GM21360 (cell line): ENCODE measurements at regions not wholly inside any gene's neighbourhood (a gene's known extent, or its start where the extent isn't known, plus 50 kb on each side); places are given as distances from the start of the nearest gene placed in this dataset.
A peak's percentile ranks its signal among the peaks of the same experiment; 100 is the strongest.

Experiments
- ATAC-seq: cut with Tn5 transposase; IDR thresholded peaks from one replicate; pipeline ENCODE4 v1.9.1; 2021; ENCODE audit warnings: mild to moderate bottlenecking, moderate library complexity; ENCODE audit not compliant: unreplicated experiment

DNA sequence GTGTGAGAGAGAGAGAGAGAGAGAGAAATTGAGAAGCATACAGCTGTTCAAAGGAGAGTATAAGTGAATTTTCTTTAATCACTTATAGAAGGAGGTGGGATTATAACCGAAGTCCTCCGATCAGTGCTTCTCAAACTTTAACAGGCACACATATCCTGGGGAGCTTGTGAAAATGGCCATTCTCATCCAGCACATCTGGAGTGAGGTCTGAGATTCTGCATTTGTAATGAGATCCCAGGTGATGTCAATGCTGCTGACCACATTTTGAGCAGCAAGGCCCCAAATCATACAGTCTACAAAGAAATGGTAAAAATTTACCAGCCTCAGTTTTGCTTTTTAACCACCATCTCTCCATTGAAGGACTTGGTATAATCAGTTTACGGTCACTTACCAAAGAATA, 219.0 kb downstream of the PTEN start:
- ATAC-seq: peak; percentile 13

DNA sequence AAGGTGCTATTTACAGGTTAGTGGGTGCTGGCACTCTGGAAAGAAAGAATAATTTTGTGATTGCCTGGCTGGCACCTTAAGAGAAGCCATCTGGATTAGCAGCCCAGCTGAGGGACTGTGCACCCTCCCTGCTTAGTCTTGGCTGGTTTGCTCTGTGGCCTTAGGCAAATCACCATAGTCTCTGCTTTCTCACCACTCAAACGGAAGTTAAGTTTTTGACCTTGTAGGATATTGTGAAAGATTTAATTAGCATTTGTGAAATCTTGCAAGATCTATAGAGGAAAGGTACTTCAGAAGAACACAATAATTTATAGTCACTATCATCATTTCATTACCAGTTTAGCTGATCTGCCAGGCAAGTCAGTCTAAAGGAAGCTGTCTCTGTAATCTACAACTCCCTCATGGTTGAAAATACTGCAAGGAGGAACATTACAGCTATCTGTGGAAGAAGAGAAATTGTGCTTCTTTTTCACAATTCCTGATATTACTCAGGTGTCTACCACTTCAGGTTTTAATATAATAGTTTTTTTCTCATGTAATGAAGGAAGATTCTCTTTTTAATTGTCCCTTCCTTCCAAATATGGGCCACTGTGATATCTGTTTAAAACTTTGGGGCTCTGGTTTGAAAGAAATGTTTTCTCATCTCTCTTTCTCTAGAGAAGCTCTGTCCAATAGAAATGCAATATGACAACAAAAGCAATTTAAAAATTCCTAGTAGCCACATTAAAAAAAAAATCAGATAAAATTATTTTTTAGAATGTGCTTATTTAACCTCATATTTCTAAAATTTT, 219.6 kb downstream of the PTEN start:
- peak; percentile 72 for ATAC-seq

DNA sequence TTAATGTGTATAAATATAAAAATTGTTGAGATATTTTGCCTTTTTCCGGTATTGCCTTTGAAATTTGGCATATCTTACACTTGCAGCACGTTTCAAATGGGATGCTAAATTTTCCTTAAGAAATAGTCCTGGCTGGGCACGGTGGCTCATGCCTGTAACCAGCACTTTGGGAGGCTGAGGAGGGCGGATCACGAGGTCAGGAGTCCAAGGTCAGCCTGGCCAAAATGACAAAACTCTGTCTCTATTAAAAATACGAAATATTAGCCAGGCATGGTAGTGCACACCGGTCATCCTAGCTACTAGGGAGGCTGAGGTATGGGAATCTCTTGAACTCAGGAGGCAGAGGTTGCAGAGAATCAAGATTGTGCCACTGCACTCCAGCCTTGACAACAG, 220.2 kb downstream of the PTEN start:
- ATAC-seq: no peak

DNA sequence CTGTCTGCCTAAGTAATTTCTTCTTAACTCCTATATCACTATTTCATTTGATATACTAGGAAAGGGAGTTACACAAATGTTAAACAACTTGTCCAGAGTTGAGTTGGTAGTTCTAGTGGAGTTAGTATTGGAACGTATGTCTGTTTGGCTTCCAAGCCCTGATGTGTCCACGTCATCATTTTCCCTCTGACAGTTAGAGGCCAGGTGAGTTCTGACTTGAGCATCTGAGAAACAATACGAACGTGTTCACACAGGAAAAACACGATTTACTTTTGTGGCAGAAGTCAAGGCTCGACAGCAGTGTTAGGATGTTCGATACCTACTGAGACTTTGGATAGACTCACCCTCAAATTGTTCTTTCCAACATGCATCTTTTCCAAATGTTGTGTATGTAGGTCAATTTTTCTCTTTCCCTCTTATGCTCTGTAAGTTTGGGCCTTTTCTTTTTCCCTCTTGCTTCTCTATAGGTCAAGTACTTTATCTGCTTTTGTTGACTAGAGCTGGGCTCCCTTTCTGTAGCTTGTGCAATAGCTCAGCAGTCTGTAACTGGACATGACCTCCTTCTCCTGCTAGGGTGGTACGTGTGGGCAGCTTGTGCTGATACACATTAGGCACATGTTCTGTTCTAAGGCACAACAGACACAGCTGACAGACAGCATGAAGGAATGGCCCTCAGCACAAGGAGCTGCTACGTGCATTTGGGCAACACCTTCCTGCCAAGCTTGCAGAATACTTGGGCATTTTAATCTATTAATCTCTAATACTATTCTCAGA, 222.9 kb downstream of the PTEN start:
- ATAC-seq: no peak

DNA sequence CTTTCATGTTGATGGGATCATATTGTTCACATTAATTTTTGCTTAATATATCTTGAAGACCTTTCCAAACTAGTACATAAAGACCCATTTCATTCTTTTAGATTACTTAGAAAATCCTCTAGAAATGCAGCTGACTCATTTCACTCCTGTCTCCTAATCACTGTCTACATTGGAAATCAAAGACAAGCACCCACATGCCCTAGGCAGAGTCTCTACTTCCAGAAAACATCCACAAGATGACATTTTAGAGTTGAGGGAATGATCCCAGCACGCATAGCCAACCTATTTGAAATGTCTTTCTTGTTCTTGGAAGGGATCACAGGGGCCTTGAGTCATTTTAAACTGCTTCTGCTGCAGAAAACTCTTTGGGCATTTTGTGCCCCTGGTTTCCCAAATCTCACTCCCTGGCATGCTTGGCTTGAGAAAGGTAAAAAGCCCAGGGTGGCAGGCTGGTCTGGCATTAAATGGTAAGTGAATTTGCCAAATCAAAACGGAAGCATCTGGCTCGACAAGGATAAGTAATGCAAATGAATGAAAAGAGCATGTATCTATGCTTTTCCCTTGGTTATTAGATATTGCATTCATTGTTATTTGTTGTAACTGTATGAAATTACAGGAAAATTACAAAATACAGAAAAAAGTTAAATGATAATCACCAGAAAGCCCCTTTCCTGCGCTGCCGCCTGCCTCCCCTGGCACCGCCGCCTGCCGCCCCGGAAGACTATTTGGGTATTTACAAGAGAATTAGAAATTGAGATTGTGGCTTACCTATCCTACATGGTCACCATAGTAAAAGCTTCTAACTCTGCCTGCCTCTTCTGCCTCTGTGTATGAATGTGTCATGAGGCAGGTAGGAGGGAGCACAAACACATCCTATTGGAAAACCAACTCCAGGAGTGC, 225.3 kb downstream of the PTEN start:
- ATAC-seq: no peak

DNA sequence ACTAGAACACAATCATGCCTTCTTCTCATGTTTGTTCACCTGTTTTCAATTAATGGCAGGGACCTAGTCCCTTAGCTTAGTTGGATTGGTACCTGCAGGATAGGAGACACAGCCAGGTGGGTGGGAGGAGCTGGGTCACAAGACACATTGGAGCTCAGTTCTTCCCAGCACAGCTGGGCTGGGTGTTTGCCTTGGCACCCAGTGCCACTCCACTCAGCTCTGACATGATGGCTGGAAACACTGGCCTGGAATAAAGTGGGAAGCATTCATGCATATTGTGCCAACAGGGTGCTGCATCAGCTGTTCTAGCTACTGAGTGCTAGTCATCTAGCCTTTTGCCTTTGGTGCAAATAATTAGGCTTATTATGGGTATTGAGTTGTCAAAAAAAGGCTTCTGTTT, 226.1 kb downstream of the PTEN start:
- no peak for ATAC-seq

DNA sequence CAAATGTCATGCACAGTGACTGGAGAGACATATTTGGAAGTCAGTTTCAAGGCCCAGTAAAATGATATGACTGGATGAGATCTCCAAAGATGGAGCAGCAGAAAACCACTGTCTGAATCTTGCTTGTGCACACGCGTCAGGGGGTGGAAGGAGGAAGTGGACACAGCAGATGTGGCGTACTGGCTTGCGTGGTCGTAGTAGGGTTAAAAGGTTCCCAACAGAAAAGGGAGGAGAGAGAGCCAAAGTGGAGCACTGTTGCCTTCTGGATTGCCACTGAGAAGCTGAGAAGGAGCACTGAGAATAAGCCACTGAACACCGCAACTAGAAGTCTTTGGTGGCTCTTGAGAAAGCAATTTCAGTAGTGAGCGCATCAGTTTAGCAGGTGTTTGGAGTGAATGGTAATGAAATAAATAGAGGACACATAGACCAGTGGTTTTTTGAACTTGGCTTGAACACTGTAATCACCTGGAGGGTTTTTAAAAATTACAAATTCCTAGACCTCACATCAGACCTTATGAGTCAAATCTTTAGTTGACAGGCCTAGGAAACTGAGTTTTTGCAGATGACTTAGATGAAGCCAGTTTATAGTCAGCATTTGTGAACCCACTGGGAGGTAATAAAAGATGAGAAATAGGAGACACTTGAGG, 227.3 kb downstream of the PTEN start:
- no peak for ATAC-seq

DNA sequence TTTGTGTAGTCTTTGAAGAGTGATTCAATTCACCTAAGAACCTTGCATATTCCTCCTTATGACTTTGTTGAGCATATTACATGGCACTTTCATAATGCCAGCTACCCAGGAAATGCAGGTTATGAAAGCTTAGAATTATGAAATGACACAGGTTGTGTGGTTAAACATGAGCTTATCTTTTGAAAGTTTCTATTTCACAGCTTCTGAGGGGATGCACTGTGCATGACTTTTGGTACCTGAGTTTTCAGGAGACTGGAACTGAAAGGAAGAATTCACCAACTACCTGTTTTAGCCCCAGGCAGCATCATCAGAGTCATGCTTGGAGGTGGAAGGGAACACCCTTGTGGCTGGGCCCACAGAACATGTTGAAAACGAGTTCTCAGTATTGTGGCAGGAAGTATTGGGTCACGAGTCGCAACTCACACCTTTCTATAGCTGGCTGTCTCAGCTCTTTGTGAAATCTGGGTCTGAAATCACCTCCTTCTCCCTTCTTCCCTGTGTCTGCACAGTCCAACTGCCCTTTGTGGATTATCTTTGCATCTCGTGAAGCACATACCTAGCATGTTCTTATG, 228.2 kb downstream of the PTEN start:
- ATAC-seq: peak; percentile 81

DNA sequence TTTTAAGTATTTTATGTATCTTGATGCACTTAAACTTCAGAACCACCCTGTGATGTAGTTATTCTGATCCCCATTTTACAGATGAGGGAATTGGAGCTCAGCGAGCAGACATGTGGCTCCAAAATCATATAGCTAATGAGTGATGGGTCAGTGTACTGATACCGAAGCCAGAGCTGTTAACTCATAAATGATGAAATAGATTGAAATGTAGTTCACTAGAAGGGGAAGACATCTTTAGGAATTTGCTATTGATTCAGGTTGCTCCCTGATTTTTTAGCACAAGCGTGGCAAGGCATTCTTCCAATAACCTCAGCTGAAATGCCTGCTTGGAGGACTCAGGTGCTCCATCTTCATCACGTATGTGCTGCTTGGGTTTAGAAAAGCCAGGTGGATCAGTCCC, 228.8 kb downstream of the PTEN start:
- no peak for ATAC-seq

DNA sequence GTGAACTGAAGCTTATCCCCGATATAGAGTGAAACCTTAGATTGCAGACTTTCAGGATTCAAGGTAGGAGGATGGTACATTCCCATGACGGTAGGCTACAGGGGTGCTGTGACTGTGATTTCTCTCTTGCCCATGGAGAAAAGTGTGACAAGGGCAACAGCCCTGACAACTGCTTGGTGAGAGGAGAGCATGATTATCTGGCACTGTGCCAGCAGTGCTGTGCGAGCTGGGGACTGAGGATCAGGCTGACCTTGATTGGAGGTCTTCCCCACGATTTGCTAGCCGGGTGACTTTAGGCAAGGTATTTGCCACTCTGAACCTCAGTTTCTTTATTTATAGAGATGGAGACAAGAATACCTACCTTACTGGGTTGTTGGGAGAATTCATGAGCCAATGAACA, 229.5 kb downstream of the PTEN start:
- no peak for ATAC-seq

DNA sequence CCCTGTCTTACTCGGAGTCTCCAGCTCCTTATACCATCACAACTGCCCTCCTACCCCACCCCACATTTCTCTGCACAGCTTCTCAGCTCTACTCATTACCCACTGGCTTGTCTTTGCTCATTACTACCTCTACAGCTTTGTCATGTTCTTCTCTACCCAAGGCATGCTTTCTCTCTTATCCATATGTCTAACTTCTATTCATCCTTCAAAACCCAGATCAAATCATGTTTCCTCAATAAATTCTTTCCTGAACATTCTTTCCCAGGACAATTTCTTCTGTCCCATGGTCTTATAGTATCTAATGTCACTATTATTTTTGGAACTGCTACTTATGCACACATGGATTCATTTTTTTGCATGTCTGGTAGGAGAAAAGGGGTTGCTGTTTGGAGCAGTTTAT, 231.4 kb downstream of the PTEN start:
- no peak for ATAC-seq

DNA sequence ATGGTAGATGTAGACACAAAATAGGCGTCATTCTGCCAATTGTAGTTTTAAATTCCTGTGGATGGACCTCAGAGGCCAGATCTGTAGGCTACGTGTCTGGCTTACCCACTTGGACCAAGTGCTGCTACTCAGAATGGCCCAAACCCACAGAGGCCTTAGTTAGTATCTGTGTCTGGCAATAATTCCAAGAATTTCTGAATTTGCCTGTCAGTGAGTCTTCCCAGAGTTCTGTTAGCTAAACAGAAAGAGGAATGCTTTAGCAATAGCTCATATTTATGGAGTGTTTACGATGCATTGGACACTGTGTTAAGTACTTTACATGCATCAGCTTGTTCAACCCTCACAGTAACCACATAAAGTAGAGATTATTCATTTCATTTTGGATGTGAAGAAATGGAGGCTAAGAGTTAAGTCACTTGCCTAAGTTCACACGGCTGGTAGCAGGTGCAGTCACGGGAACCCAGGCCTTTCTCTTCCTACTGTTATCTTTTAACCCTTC, 231.8 kb downstream of the PTEN start:
- ATAC-seq: no peak

DNA sequence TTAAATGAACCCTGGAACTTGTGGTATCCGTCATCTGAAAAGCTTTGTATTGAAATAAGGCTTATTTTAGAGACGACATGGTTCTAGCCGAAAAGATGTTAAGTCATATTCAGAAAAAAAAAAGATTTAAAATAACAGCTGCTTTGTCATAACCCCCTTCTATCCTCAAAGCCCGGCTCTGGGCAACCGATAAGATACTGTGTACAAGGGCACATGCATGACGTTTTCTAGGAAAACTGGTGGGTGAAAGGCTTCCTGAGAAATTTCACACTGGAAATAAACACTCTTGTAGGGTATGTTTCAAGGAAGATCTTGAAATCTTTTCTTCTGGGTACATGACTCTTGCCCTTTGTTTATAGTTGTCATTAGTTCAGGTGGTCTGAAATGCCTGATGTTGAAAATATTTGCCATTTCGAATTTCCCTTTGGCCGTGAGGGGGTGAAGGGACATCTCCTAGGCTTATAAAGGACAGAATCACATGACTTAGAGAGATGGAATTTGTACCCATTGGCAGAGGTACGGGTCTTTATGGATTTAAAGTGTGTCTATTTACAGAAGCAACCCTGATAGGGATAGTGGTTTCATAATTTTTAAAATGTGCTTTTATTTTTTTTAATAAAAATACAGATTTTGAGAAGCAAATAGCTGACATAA, 232.5 kb downstream of the PTEN start:
- no peak for ATAC-seq

DNA sequence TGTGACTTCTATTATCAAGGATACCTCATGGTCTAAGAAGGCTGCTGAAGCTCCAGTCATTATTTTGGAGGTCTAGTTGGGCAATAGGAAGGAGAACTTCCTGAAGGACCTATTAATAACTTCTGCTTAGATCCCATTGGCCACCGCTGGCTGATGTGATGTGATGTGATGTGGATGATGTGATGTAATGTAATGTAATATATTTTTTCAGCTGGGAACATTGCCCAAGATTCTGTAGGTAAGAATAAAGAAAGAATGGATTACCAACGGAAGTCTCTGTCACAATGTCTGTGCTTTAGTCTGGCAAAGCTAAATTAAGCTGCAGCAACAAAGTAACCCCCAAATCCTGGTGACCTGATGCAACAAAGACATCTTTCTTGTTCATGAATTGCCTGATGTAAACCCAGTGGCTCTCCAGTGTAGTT, 233.7 kb downstream of the PTEN start:
- ATAC-seq: no peak

DNA sequence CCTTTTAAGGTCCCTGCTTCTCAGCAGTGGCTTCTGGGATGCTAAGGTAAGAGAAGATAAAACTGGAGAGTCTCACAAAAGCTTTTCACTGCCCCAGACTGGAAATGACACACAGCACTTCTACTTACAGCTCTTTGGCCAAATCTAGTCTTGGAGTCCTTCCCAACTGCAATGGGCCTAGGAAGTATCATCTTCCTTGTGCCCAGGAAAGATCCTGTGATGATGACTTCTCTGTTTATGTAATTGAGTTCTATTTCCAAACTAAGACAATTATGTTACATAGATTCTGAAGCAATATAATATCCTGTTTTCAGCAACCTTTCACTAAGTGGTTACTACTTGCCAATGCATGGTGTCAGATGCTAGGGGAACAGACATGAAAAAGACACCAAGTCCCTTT, 234.1 kb downstream of the PTEN start:
- ATAC-seq: no peak

DNA sequence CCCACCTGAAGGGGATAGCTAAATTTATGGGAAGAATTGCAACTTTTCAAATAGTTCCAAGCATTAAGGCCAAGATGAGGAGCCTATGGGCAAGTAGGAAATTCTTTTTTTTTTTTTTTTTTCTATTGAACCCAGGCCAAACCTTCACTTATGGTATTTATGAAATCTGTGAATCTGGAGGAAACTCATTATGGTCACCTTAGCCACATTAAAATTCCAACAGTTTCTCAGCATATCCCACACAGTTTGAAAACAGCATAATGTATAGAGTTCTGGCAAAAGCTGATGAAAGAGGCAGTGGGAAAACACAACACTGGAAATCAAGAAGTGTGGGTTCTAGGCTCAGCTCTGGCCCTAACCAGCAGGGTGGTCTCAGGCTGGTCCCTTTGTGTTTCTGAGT, 236.9 kb downstream of the PTEN start:
- no peak for ATAC-seq

DNA sequence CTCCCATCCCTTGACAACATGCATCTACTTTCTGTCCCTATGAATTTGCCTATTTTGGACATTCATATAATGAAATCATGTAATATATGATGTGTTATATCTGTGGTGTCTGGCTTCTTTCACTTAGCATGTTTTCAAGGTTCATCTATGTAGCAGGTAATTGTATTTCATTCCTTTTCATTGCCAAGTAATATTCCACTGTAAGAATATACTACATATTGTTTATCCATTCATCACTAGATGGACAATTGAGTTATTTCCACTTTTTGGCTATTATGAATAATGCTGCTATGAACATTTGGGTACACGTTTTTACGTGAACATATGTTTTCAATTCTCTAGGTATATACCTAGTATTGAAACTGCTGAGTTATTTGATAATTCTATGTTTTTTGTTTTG, 238.2 kb downstream of the PTEN start:
- ATAC-seq: no peak

DNA sequence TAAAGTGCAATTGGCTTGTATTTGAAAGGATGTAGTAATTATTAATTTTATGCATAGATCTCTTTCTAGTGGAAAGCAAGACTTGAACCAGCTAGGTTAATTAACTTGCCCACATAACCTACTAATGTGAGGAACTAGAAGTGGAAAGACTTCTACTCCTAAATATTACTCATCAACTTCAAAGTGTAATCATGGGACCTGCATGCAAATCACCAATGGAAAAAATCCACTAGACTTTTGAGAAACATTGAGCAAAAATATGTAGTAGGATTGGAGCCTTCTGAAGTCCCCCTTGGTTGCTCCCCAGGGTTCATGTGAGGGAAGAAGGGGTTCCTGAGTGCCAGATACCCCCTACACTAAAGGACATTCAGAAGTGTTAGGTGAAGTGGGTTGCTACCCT, 240.2 kb downstream of the PTEN start:
- no peak for ATAC-seq

DNA sequence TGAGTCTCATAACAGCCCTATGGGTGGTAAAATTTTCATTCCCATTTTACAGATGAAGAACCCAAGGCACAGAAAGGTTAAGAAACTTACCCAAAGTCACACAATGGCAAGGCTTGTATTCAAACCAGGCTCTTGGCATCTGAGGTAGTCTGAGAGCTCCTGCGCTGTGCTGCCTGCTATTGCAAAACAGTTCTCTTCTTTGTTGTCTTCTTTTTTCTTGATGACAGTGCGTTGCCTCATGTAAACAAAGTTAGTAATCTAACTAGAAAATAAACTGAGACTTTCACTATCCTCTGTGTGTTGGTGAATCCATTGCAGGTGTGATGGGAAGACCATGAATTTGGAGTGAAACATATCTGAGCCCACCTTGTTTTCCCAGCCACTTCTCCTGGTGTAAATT, 240.8 kb downstream of the PTEN start:
- no peak for ATAC-seq

DNA sequence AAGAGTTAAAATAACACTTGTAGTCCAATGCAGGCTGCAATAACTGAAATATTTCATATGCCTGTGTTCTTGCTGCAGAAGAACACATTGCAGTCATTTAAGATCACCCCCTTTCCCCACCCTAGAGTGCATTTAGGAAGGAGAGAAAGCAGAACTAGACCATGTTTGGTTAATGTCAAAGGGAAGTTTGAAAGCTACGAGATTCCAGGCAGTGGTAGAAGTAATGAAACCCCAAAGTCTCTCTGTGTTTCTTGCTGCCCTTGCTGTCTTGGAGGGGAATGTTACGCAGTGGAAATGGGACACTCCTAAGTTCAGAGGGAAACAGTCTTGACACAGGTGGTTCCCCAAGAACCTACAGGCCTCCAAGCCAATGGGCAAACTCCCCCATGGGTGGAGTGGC, 242.9 kb downstream of the PTEN start:
- no peak for ATAC-seq
